ENCODE measurements at regions not wholly inside any gene's neighbourhood (a gene's known extent, or its start where the extent isn't known, plus 50 kb on each side); places are given as distances from the start of the nearest gene placed in this dataset.
"Not testable (repeated sequence)": the region's sequence is repeated elsewhere in the genome, so short reads cannot be mapped to it uniquely, and the experiment has no call there.

GRCh38 chr14:54266616-54267015 is 130.2 kb upstream of the CDKN3 start:
- DNase-seq, result not testable (repeated sequence)

- no peak for DNase-seq
Measured at GRCh38 chr14:54267172-54267571, 129.6 kb upstream of the CDKN3 start.

DNA sequence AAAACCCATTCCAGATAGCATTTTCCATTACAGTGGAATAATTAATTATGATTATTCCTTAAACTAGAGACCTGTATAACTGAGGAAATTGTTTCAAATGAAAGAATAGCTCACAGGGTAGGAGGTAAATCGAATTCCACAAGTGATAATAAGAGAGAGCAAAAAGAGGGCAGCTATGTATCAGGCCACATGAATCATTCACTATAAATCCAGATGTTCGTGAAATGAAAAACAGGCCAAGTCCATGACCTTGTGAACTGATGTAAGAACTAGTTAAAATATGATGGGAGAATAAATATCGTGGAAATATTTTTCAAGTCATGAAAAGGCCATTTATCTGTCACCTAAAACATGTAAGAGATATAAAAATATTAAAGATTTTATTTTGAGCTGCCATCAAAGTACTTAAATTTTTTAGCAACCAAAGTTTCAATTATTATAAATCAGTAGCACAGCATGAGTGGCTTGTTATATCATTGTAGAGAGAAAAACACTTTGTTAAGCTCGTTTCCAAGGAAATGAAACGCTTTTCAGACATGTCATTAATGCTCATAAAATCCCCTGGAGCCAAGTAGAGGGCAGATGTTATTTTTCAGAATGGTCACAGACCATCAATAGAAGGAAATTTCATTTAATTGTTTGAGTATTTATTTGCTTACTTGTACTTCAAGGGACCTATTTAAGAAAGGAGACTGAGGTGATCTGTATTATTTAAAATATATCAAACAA is 120.6 kb upstream of the CDKN3 start:
- DNase-seq, result no peak

DNA sequence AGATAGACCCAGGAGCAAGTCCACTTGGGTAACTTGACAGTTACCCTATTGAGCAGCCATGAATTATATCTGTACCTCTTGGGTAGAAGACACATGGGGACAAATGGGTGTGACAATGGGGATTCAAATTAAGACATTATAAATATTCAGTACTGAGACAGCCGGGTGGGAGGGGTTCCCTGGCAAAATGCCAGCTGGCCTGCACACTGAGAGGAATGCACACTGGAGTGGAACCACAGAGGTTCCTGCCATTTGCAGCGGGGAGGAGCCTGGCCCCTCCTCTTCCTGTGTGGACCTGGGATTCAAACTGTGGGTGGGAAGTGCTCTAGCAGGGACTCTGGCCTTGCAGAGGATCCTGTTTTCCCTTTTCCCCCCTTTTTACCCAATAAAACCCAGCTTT is 118.7 kb upstream of the CDKN3 start:
- DNase-seq, result no peak

DNA sequence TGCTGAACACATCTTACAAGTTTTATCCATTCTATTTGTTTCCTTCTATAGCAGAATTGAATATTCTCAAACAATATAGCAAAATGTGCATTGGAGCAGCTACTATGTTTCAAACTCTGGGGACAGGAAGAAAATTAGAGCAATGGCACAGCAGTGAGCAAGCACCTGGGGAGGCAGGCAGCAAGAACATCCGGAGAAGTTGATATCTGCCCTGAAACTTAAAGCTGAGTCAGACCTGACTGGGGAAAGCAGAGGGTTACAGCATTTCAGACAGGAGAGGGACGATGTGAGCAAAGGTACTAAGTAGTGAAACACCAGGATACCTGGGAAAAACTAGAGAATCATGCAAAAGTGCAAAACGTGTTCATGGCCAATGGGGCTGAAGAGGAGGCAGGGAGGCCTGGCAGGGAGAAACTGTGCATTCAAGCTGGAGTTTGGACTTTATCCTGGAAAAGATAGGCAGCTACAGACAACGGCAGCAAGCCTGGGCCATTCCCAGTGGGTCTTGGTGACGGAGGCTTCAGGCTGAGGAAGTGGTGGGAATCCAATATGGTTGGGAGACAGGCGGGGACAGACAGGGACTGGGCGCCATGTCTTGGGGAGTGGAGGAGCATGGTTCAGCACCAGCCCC is 118.0 kb upstream of the CDKN3 start:
- DNase-seq, result no peak

DNA sequence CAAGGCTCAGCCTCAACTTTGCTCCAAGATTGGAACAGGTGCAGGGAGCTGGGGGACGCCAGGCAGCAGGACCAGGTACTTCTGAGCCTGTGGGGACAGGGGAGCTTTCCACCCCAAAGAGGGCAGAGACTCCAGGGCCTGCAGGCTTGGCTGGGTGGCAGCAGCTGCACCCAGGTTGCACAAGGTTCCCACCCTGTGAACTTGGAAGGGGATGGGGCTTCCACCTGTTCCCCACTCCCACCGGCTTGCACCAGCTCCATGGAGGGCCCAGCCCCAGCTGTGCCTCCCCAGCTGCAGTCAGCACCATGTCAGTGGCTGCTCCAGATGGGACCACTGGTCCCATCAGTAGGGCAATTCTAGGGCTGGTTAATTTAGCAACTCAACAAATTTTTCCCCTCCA is 114.0 kb upstream of the CDKN3 start:
- DNase-seq, result no peak

DNA sequence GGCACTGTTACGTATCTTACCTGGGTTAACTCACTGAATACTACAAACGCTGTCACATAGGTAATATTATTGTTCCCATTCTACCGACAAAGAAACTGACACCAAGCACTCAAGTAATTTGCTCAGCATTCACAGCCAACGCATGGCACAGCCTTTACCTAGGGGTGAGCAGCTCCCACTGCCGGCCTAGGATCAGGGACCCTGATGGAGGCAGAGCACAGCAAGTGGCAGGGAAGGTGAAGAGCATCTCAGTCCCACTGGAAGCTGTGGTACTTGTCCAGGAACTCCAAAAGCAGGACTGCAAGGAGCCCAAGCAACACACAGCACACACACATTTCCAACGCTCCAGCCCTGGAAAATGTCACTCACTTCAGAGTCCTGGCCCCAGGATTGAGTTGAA is 111.8 kb upstream of the CDKN3 start:
- DNase-seq, result no peak

GRCh38 chr14:54291491-54292191 is 105.2 kb upstream of the CDKN3 start:
- DNase-seq, result no peak

GRCh38 chr14:54294802-54295201 is 102.0 kb upstream of the CDKN3 start:
- DNase-seq, result no peak

GRCh38 chr14:54299410-54300363 is 97.1 kb upstream of the CDKN3 start:
- DNase-seq, result no peak

DNA sequence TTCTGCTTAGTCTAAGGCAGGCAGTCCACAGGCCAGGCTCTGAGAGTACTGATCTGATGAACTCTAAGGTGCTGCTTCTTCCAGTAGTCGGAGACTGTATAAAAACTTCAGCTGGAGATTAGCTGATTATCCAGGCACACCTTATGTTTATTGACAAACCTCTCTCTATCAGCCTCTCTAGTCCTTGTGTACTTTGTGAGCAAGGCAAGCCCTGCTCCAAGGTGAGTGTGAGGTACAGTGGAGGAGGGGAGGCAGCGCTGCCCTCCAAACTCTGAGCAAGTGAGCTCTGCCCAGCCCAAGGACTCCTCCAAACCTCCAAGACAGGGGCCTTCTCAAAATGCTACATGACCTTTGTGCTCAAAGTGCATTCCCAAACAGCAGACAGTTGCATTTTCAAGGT is 95.9 kb upstream of the CDKN3 start:
- no peak for DNase-seq

GRCh38 chr14:54301359-54301758 is 95.4 kb upstream of the CDKN3 start:
- DNase-seq, result no peak

GRCh38 chr14:54306806-54307205 is 90.0 kb upstream of the CDKN3 start:
- DNase-seq, result no peak

DNA sequence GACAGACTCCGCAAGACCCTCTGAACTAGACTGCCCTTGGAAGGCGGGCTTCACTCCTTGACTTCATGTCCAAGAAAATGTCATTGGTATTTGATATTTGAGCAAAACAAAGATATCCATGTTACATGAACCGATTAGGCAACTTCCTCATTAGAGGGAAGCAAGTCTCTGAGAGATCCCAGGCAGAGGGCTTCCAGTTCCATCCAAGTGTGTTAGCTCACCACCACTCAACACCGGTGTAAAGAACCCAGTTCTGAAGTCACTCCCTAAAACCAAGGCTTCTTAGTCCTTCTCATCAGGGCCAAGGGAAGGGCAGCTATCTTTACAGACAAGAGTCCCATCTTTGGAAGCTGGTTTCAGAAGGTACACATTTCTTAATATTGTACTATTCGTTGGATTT is 87.2 kb upstream of the CDKN3 start:
- no peak for DNase-seq

- DNase-seq, result no peak
Measured at GRCh38 chr14:54310151-54310850, 86.5 kb upstream of the CDKN3 start.

DNA sequence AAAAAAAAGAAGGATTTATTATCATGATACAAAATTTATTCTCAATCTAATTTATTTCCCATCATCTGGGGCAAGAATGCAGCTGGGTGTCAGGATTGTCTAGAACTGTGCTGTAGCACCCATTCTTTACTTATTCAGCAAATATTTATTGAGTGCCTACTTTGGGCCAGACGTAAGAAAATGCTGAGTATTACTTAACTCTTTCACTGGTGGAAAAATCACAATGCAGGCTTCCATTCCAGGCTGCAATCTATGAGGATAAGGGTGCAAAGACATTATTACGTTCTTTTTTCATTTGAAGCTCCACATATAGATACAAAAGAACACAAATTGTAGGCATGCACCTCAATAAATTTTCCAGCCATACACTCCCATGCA is 86.0 kb upstream of the CDKN3 start:
- DNase-seq, result no peak

- no peak for DNase-seq
Measured at GRCh38 chr14:54312166-54312801, 84.5 kb upstream of the CDKN3 start.

DNA sequence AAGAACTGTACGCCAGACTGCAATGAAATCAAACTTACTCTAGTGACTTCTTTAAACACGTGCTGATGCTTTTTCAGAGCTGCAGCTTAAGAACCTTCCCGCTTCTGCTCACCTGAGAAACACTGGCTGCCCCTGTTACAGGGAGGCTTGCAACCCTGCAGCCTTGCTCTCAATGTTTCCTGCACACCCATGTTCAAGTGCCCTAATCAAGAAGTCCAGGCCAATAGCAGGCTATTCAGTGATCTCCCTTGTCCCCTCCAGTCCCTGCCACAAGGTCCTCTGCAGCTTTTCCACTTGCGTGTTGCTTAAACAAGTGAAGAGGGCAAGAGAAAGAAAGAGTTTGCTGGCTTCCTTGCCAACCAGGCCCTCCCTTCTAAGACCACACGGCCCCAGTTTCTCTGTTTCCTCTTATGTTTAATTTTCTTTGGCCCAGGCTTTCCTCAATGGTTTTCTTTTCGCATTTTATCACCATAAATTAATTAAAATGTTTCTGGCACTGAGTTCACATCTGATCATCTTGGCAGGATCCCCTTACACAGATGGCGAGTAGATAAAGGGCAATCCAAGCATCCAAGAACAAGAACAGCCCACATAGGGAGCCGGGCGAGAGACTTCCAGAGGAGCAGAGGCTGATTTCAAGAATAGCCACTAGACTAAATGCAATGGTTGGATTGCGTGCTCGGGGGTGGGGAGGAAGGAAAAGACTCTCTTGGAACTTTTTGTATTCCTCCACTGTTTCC is 82.3 kb upstream of the CDKN3 start:
- DNase-seq, result no peak

DNA sequence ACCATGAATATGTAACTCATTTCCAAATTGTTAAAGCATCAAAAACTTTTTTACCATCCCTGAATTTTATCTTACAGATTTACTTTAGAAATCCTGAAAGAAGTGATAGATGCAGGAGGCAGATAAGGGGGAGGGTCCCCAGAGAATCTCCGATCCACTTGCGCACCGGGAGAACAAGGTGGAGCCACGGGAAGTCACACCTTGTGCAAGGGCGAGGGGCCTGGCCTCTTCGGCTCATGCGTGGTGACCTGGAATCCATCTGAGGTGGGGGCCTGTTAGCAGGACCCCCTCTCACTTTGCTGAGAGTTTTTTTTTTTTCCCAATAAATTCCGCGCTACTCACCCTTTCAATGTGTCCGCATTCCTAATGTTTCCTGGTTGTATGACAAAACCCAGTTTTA is 80.2 kb upstream of the CDKN3 start:
- no peak for DNase-seq

DNA sequence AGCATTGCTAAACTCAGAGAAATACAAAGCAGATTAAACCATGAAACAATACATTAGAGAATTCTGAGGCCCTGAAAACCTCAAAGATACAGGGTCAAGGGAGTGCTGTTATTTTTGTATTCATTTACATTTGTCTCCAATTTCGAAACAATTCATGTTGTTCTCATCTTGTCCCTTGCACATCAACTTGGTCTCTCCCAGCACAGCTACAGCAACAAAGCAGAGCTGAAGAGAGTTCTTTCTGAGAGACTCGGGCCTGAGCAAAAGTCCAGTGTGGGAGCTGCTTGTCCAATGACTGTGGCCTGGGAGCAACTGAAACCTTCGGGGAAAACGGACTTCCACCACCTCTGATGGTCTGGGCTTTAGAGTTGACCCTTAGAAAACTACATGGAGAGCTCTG is 79.4 kb upstream of the CDKN3 start:
- DNase-seq, result no peak

DNA sequence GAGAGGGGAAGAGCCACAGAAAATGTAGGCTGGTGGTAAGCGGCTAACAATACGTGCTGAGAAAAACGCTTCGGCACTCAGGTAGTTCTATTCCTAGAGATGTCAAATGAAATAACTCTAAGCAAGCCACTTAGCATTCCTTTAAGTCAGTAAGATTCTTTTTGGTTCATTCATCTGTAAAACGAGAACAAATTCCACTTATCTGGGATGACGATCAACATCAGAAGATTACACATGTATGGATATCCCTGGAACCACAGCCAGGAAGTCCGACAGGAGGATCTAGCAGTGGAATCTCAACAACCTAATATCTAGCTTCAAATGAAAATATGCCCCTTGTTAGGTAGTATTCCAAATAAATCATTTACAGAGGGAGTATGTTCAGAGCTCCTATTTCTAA is 74.6 kb upstream of the CDKN3 start:
- DNase-seq, result no peak

All from NCI-H2171 (cell line).